Testis (tissue), 2 donors: ENCODE measurements at regions not wholly inside any gene's neighbourhood (a gene's known extent, or its start where the extent isn't known, plus 50 kb on each side); places are given as distances from the start of the nearest gene placed in this dataset.

Source experiments
- POLR2A ChIP-seq: fragments of 450-650 bp; IDR thresholded peaks from one replicate; pipeline ENCODE4 v1.6.1; 2017; ENCODE audit warnings: antibody characterized with exemption, mild to moderate bottlenecking, moderate library complexity
- TF ChIP-seq, protein P1 (sequence below), 3 experiments: fragments of 450-650 bp in 2 of 3; fragments of 200-600 bp in 1 of 3; sonication (generic) in 1 of 3; IDR thresholded peaks; one replicate each; pipeline ENCODE4 v1.5.1; 2016 to 2019; ENCODE audit warnings: antibody characterized with exemption in 3 of 3, mild to moderate bottlenecking in 2 of 3, moderate library complexity in 1 of 3

DNA sequence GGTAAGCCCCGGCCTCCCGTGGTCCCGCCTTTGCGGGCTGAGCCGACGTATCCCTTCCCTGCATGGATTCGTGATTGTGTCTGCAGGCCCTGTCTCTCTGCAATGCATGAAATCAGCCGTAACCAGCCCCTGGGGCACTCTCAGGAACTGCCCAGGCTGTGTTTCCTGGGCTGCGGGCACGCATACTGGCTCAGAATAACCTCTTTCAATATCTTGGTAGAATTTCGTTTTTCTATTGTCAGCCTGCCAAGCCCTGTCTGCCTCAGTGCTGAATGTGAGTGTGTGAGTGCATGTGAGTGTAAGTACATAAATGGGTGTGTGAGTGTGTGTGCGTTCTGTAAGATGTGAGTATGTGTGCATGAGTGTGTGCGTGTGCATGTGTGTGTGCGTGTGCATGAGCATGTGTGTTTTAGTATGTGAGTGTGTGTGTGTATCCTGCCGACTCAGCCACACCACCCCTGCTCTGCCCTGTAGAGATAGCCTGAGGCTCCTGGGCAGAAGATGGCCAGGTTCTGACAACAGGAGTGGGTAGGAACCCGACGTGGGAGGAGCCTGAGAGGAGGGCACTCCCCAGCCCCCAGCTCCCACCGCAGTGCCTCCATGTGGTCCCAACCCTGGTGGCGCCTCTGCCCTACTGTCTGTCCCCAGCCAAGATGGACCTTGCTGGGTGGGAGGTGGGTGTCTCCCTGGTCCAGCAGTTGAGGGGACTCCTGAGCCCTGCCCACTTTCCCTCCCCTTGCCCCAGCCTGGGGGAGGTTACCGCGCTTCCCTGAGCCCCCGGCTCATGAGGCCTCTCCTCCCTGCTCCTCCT is 268.8 kb downstream of the ADGRD1 start:
- TF ChIP-seq, protein P1, sequence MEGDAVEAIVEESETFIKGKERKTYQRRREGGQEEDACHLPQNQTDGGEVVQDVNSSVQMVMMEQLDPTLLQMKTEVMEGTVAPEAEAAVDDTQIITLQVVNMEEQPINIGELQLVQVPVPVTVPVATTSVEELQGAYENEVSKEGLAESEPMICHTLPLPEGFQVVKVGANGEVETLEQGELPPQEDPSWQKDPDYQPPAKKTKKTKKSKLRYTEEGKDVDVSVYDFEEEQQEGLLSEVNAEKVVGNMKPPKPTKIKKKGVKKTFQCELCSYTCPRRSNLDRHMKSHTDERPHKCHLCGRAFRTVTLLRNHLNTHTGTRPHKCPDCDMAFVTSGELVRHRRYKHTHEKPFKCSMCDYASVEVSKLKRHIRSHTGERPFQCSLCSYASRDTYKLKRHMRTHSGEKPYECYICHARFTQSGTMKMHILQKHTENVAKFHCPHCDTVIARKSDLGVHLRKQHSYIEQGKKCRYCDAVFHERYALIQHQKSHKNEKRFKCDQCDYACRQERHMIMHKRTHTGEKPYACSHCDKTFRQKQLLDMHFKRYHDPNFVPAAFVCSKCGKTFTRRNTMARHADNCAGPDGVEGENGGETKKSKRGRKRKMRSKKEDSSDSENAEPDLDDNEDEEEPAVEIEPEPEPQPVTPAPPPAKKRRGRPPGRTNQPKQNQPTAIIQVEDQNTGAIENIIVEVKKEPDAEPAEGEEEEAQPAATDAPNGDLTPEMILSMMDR (IDR thresholded peaks at IDR 0.05): no peak
- TF ChIP-seq POLR2A: no peak
